GM19099 (cell line): ENCODE measurements at regions not wholly inside any gene's neighbourhood (a gene's known extent, or its start where the extent isn't known, plus 50 kb on each side); places are given as distances from the start of the nearest gene placed in this dataset.

Source experiments
- POLR2A ChIP-seq: IDR thresholded peaks from 3 replicates; pipeline ENCODE4 v1.6.1; 2011; ENCODE audit warnings: low read depth; ENCODE audit not compliant: insufficient read length; ENCODE audit errors: extremely low read depth

GRCh38 chr11:115665958-115666357 lies 161.7 kb upstream of the CADM1 start:
- no peak for TF ChIP-seq POLR2A

- no peak for TF ChIP-seq POLR2A
These were observed 161.1 kb upstream of the CADM1 start for GRCh38 chr11:115665175-115665821.

- TF ChIP-seq POLR2A = no peak
These were observed 160.1 kb upstream of the CADM1 start for GRCh38 chr11:115664313-115664712.

- no peak for TF ChIP-seq POLR2A
These were observed 159.6 kb upstream of the CADM1 start for GRCh38 chr11:115663790-115664189.

- no peak for TF ChIP-seq POLR2A
These were observed 156.0 kb upstream of the CADM1 start for GRCh38 chr11:115660030-115660805.

GRCh38 chr11:115659061-115659963 lies 155.1 kb upstream of the CADM1 start:
- TF ChIP-seq POLR2A = no peak

- no peak for TF ChIP-seq POLR2A
These were observed 153.4 kb upstream of the CADM1 start for GRCh38 chr11:115657586-115657985.

GRCh38 chr11:115656669-115657068 lies 152.5 kb upstream of the CADM1 start:
- TF ChIP-seq POLR2A = no peak

- no peak for TF ChIP-seq POLR2A
These were observed 151.8 kb upstream of the CADM1 start for GRCh38 chr11:115656041-115656440.

GRCh38 chr11:115654792-115655191 lies 150.6 kb upstream of the CADM1 start:
- TF ChIP-seq POLR2A = no peak

- TF ChIP-seq POLR2A = no peak
These were observed 149.7 kb upstream of the CADM1 start for GRCh38 chr11:115653926-115654325.

- no peak for TF ChIP-seq POLR2A
These were observed 148.9 kb upstream of the CADM1 start for GRCh38 chr11:115653076-115653475.

GRCh38 chr11:115652496-115652895 lies 148.3 kb upstream of the CADM1 start:
- no peak for TF ChIP-seq POLR2A

GRCh38 chr11:115652094-115652493 lies 147.9 kb upstream of the CADM1 start:
- no peak for TF ChIP-seq POLR2A

- TF ChIP-seq POLR2A = no peak
These were observed 145.2 kb upstream of the CADM1 start for GRCh38 chr11:115649461-115649860.
